ENCODE measurements at regions not wholly inside any gene's neighbourhood (a gene's known extent, or its start where the extent isn't known, plus 50 kb on each side); places are given as distances from the start of the nearest gene placed in this dataset.

- TF ChIP-seq CHD7 (IDR thresholded peaks at IDR 0.05; ENCODE audit: insufficient replicate concordance, low read length) (no peak), USF2 (IDR thresholded peaks at IDR 0.05; ENCODE audit: low read length) (no peak), TBP (IDR thresholded peaks at IDR 0.05; ENCODE audit: low read depth, low read length) (no peak), HDAC2 (IDR thresholded peaks at IDR 0.05; ENCODE audit: borderline replicate concordance in 1 of 2, low read depth in 2 of 2, low read length in 2 of 2) (no peak), CREB1 (IDR thresholded peaks at IDR 0.05) (no peak), SIN3A (conservative IDR thresholded peaks at IDR 0.05 in 1 of 2, IDR thresholded peaks at IDR 0.05 in 1 of 2; ENCODE audit: low read depth in 1 of 2, low read length in 2 of 2) (no peak), KDM1A (IDR thresholded peaks at IDR 0.05; ENCODE audit: borderline replicate concordance, low read length) (no peak), ZNF274 (IDR thresholded peaks at IDR 0.05; ENCODE audit: borderline replicate concordance, extremely low read depth, low read length) (no peak), SAP30 (IDR thresholded peaks at IDR 0.05; ENCODE audit: insufficient read depth, insufficient replicate concordance, low read length) (no peak), RXRA (IDR thresholded peaks at IDR 0.05; ENCODE audit: insufficient read depth, low read depth, low read length) (no peak)
Measured at GRCh38 chr18:46246101-46246500, 141.9 kb downstream of the HAUS1 start (continued).

Measured in H1 (cell line).